AG04450 (cell line): ENCODE measurements at regions not wholly inside any gene's neighbourhood (a gene's known extent, or its start where the extent isn't known, plus 50 kb on each side); places are given as distances from the start of the nearest gene placed in this dataset.
A peak's percentile ranks its signal among the peaks of the same experiment; 100 is the strongest.

Experiments used
- CTCF ChIA-PET: fragments of 300-600, 350-600 bp; formaldehyde crosslinking; extraction: SDS; loops from one replicate; lab custom pipeline; 2022; ENCODE audit warnings: antibody characterized with exemption, inconsistent platforms; lab: Charles Lee
- POLR2A ChIA-PET: fragments of 350-600 bp; formaldehyde crosslinking; extraction: SDS; loops from one replicate; lab custom pipeline; 2021; ENCODE audit warnings: antibody characterized with exemption, inconsistent platforms; lab: Yijun Ruan, JAX
- DNase-seq: peaks from one replicate; pipeline ENCODE4 v3.0.0-alpha.2; 2011; ENCODE audit warnings: low read depth, low spot score
- H3K27ac ChIP-seq: one replicate; pipeline ENCODE4 v1.5.1; 2012; ENCODE audit warnings: low read depth, low read length, control low read depth
- H3K27me3 ChIP-seq: one replicate; pipeline ENCODE4 v1.6.0; 2012; ENCODE audit warnings: low read length; ENCODE audit not compliant: control insufficient read depth, insufficient read depth
- H3K4me3 ChIP-seq: 2 replicates; pipeline ENCODE4 v1.5.1; 2011; ENCODE audit warnings: mild to moderate bottlenecking, low read depth, low read length, control low read depth
- H3K9me3 ChIP-seq: 2 replicates; pipeline ENCODE4 v1.5.1; 2012; ENCODE audit warnings: low read length; ENCODE audit not compliant: control insufficient read depth, insufficient read depth
- CTCF ChIP-seq: IDR thresholded peaks from 2 replicates; pipeline ENCODE4 v1.5.1; 2011; ENCODE audit warnings: low read depth, low read length, control low read depth, inconsistent platforms

GRCh38 chr10:28250782-28251181 is 52.1 kb downstream of the MPP7 start:
- no peak for DNase-seq
- CTCF ChIA-PET: interaction anchor here (0.6 to 5.6 kb wide), 23 partner anchors 9 to 747 kb away, joined by 3 to 137 read pairs (median 4); partner anchors contain the start of gene RAB18
- Histone ChIP-seq H3K27me3 (peaks cover 11% of the 10 kb centered on the region), H3K27ac (no peak overlapping the region), H3K4me3 (no peak overlapping the region), H3K9me3 (no peaks in the 10 kb centered on the region)
- TF ChIP-seq CTCF: peak; percentile 51
- POLR2A ChIA-PET: no interaction called here

- ChIA-PET CTCF (interaction anchor here (0.7 to 5.6 kb wide), 18 partner anchors 9 to 746 kb away, joined by 3 to 137 read pairs (median 4); partner anchors contain the start of gene RAB18), POLR2A (no interaction called here)
- Histone ChIP-seq H3K9me3 (no peaks in the 10 kb centered on the region), H3K4me3 (no peak overlapping the region), H3K27ac (no peak overlapping the region), H3K27me3 (peaks cover 11% of the 10 kb centered on the region)
- no peak for TF ChIP-seq CTCF
- DNase-seq: no peak
These were observed 52.5 kb downstream of the MPP7 start for GRCh38 chr10:28250358-28250757.

- H3K4me3 ChIP-seq: no peak overlapping the region
- peaks cover 11% of the 10 kb centered on the region for H3K27me3 ChIP-seq
- H3K9me3 ChIP-seq: no peaks in the 10 kb centered on the region
- DNase-seq: no peak
- CTCF ChIA-PET: interaction anchor here (3.8 kb wide), 1 partner anchor 132 kb away, joined by 45 read pairs; no protein-coding TSS in a partner anchor
- POLR2A ChIA-PET: no interaction called here
- no peak for TF ChIP-seq CTCF
- H3K27ac ChIP-seq: no peak overlapping the region
These were observed 53.4 kb downstream of the MPP7 start for GRCh38 chr10:28249512-28249911.

- Histone ChIP-seq H3K9me3 (no peaks in the 10 kb centered on the region), H3K4me3 (no peak overlapping the region), H3K27ac (no peak overlapping the region), H3K27me3 (peaks cover 8% of the 10 kb centered on the region)
- ChIA-PET POLR2A (no interaction called here), CTCF (interaction anchor here (1.4 to 3.8 kb wide), 4 partner anchors 55 to 802 kb away, joined by 3 to 45 read pairs (median 11); partner anchors contain the start of gene MPP7)
- TF ChIP-seq CTCF: no peak
- no peak for DNase-seq
These were observed 54.8 kb downstream of the MPP7 start for GRCh38 chr10:28248092-28248491.

- no peak for DNase-seq
- ChIA-PET CTCF (interaction anchor here (0.6 to 3.8 kb wide), 4 partner anchors 14 to 147 kb away, joined by 4 to 45 read pairs (median 10); no protein-coding TSS in a partner anchor), POLR2A (no interaction called here)
- H3K27me3 ChIP-seq: peaks cover 8% of the 10 kb centered on the region
- H3K4me3 ChIP-seq: no peak overlapping the region
- TF ChIP-seq CTCF: no peak
- no peak overlapping the region for H3K27ac ChIP-seq
- H3K9me3 ChIP-seq: no peaks in the 10 kb centered on the region
These were observed 56.8 kb downstream of the MPP7 start for GRCh38 chr10:28246023-28246422.
